Islet precursor cell (in vitro differentiated cells): ENCODE measurements at regions not wholly inside any gene's neighbourhood (a gene's known extent, or its start where the extent isn't known, plus 50 kb on each side); places are given as distances from the start of the nearest gene placed in this dataset.

Source experiments
- DNase-seq: peaks from one replicate; pipeline ENCODE4 v3.0.0-alpha.2; 2018

GRCh38 chr16:73204359-73205152 is 156.6 kb upstream of the ZFHX3 start:
- DNase-seq, result no peak

- no peak for DNase-seq
Observed at GRCh38 chr16:73202161-73202729, 154.3 kb upstream of the ZFHX3 start.

GRCh38 chr16:73199214-73199613 is 151.3 kb upstream of the ZFHX3 start:
- DNase-seq, result no peak

GRCh38 chr16:73198481-73198880 is 150.6 kb upstream of the ZFHX3 start:
- no peak for DNase-seq

GRCh38 chr16:73197598-73197997 is 149.7 kb upstream of the ZFHX3 start:
- DNase-seq, result no peak

GRCh38 chr16:73196670-73197069 is 148.7 kb upstream of the ZFHX3 start:
- DNase-seq, result peak; percentile 93

GRCh38 chr16:73193464-73193863 is 145.5 kb upstream of the ZFHX3 start:
- DNase-seq, result no peak

GRCh38 chr16:73192232-73192894 is 144.4 kb upstream of the ZFHX3 start:
- peak; percentile 62 for DNase-seq

- DNase-seq, result peak; percentile 61
Observed at GRCh38 chr16:73191660-73192046, 143.7 kb upstream of the ZFHX3 start.

- no peak for DNase-seq
Observed at GRCh38 chr16:73190688-73191659, 143.0 kb upstream of the ZFHX3 start.

GRCh38 chr16:73190256-73190655 is 142.3 kb upstream of the ZFHX3 start:
- DNase-seq, result no peak

GRCh38 chr16:73189136-73189535 is 141.2 kb upstream of the ZFHX3 start:
- no peak for DNase-seq

- DNase-seq, result no peak
Observed at GRCh38 chr16:73186752-73187601, 139.0 kb upstream of the ZFHX3 start.

- DNase-seq, result no peak
Observed at GRCh38 chr16:73185737-73186136, 137.8 kb upstream of the ZFHX3 start.

GRCh38 chr16:73183611-73184092 is 135.7 kb upstream of the ZFHX3 start:
- no peak for DNase-seq

- no peak for DNase-seq
Observed at GRCh38 chr16:73179705-73180331, 131.9 kb upstream of the ZFHX3 start.

GRCh38 chr16:73177729-73178295 is 129.9 kb upstream of the ZFHX3 start:
- DNase-seq, result no peak

- peak; percentile 63 for DNase-seq
Observed at GRCh38 chr16:73176577-73177013, 128.7 kb upstream of the ZFHX3 start.

GRCh38 chr16:73172973-73173709 is 125.2 kb upstream of the ZFHX3 start:
- no peak for DNase-seq
